GM10248 (cell line): ENCODE measurements at regions not wholly inside any gene's neighbourhood (a gene's known extent, or its start where the extent isn't known, plus 50 kb on each side); places are given as distances from the start of the nearest gene placed in this dataset.
A peak's percentile ranks its signal among the peaks of the same experiment; 100 is the strongest.

Source experiments
- CTCF ChIA-PET: fragments of 300-600 bp; sonication (Branson Sonifier 250); formaldehyde crosslinking; extraction: SDS; loops from one replicate; lab custom pipeline; 2021; ENCODE audit warnings: antibody characterized with exemption; lab: Yijun Ruan, JAX
- POLR2A ChIA-PET: fragments of 350-650 bp; sonication (Branson Sonifier 250); formaldehyde crosslinking; extraction: SDS; loops from one replicate; lab custom pipeline; 2020; ENCODE audit warnings: antibody characterized with exemption; lab: Yijun Ruan, JAX
- DNase-seq: peaks from one replicate; pipeline ENCODE4 v3.0.0; 2012; ENCODE audit errors: extremely low spot score
- CTCF ChIP-seq: IDR thresholded peaks from 2 replicates; pipeline ENCODE4 v1.5.1; 2012; ENCODE audit warnings: mild to moderate bottlenecking, low read depth; ENCODE audit errors: extremely low read depth, missing control alignments, control extremely low read depth

GRCh38 chr6:88539295-88539764, 373.2 kb upstream of the CNR1 start:
- CTCF ChIA-PET, result interaction anchor here (1.2 to 2.1 kb wide), 3 partner anchors 19 to 27 kb away, joined by 3 to 6 read pairs (median 4); no protein-coding TSS in a partner anchor
- POLR2A ChIA-PET, result no interaction called here
- no peak for TF ChIP-seq CTCF
- DNase-seq, result no peak

GRCh38 chr6:88538840-88539239, 372.7 kb upstream of the CNR1 start:
- TF ChIP-seq CTCF, result no peak
- no peak for DNase-seq
- CTCF ChIA-PET, result interaction anchor here (1.2 to 2.1 kb wide), 3 partner anchors 20 to 27 kb away, joined by 3 to 6 read pairs (median 4); no protein-coding TSS in a partner anchor
- POLR2A ChIA-PET, result no interaction called here

- no peak for TF ChIP-seq CTCF
- peak; percentile 45 for DNase-seq
- CTCF ChIA-PET, result interaction anchor here (2.1 kb wide), 1 partner anchor 21 kb away, joined by 6 read pairs; no protein-coding TSS in a partner anchor
- POLR2A ChIA-PET, result no interaction called here
Observed at GRCh38 chr6:88538130-88538706, 372.1 kb upstream of the CNR1 start.

- TF ChIP-seq CTCF, result no peak
- ChIA-PET POLR2A (no interaction called here), CTCF (interaction anchor here (1.3 kb wide), 1 partner anchor 9 kb away, joined by 4 read pairs; no protein-coding TSS in a partner anchor)
- DNase-seq, result no peak
Observed at GRCh38 chr6:88536071-88536625, 370.0 kb upstream of the CNR1 start.

- TF ChIP-seq CTCF, result no peak
Observed at GRCh38 chr6:88535306-88535705, 369.2 kb upstream of the CNR1 start.

GRCh38 chr6:88532241-88532860, 366.2 kb upstream of the CNR1 start:
- ChIA-PET CTCF (interaction anchor here (0.9 to 1.3 kb wide), 2 partner anchors 13 to 21 kb away, joined by 3 to 5 read pairs; no protein-coding TSS in a partner anchor), POLR2A (no interaction called here)
- no peak for TF ChIP-seq CTCF
- no peak for DNase-seq

More at GRCh38 chr6:88535306-88535705, 369.2 kb upstream of the CNR1 start:
- POLR2A ChIA-PET, result no interaction called here
- CTCF ChIA-PET, result interaction anchor here (1.3 kb wide), 1 partner anchor 10 kb away, joined by 4 read pairs; no protein-coding TSS in a partner anchor
- no peak for DNase-seq
